Mesenchymal stem cell (in vitro differentiated cells and primary cell): ENCODE measurements at regions not wholly inside any gene's neighbourhood (a gene's known extent, or its start where the extent isn't known, plus 50 kb on each side); places are given as distances from the start of the nearest gene placed in this dataset.
"Not testable (repeated sequence)": the region's sequence is repeated elsewhere in the genome, so short reads cannot be mapped to it uniquely, and the experiment has no call there.

Source experiments
- DNase-seq: peaks from one replicate; pipeline ENCODE4 v3.0.0-alpha.2; 2013
- H2AFZ ChIP-seq: one replicate; pipeline ENCODE4 v1.6.1; 2013; ENCODE audit warnings: low read depth, mild to moderate bottlenecking, control low read depth, inconsistent platforms, low read length, moderate library complexity
- H2AK5ac ChIP-seq: 2 replicates; pipeline ENCODE4 v1.6.1; 2013; ENCODE audit warnings: low read length, moderate library complexity, mild to moderate bottlenecking, inconsistent platforms; ENCODE audit not compliant: severe bottlenecking
- H2BK120ac ChIP-seq: one replicate; pipeline ENCODE4 v1.6.1; 2013; ENCODE audit warnings: low read depth, mild to moderate bottlenecking, inconsistent platforms, low read length, moderate library complexity
- H2BK12ac ChIP-seq, 2 experiments: one replicate each; pipeline ENCODE4 v1.6.1; 2013; ENCODE audit warnings: inconsistent platforms in 2 of 2, low read length in 2 of 2, mild to moderate bottlenecking in 2 of 2, moderate library complexity in 2 of 2, control low read depth in 1 of 2
- H2BK15ac ChIP-seq: one replicate; pipeline ENCODE4 v1.6.1; 2013; ENCODE audit warnings: mild to moderate bottlenecking, low read depth, inconsistent platforms; ENCODE audit not compliant: poor library complexity, severe bottlenecking
- H2BK5ac ChIP-seq: 2 replicates; pipeline ENCODE4 v1.6.1; 2013; ENCODE audit warnings: low read depth, mild to moderate bottlenecking, low read length, control low read depth, inconsistent platforms; ENCODE audit not compliant: poor library complexity, severe bottlenecking
- H3K14ac ChIP-seq, 2 experiments: one replicate each; pipeline ENCODE4 v1.6.1; 2013; ENCODE audit warnings: inconsistent platforms in 2 of 2, low read length in 2 of 2, control low read depth in 1 of 2, mild to moderate bottlenecking in 1 of 2, moderate library complexity in 1 of 2
- H3K18ac ChIP-seq, 2 experiments: one replicate each; pipeline ENCODE4 v1.6.1; 2013; ENCODE audit warnings: inconsistent platforms in 2 of 2, low read length in 2 of 2, control low read depth in 1 of 2, low read depth in 1 of 2, mild to moderate bottlenecking in 1 of 2
- H3K23ac ChIP-seq, 2 experiments: one replicate each; pipeline ENCODE4 v1.6.1; 2013; ENCODE audit warnings: inconsistent platforms in 2 of 2, low read length in 2 of 2, mild to moderate bottlenecking in 2 of 2, moderate library complexity in 2 of 2, control low read depth in 1 of 2
- H3K27ac ChIP-seq: 2 replicates; pipeline ENCODE4 v1.5.1; 2013; ENCODE audit warnings: mild to moderate bottlenecking, moderate library complexity, low read length, control low read depth, inconsistent platforms; ENCODE audit not compliant: poor library complexity, severe bottlenecking
- H3K27me3 ChIP-seq, 2 experiments: 2 replicates each; pipeline versions ENCODE4 v1.6.1 to v1.7.0; 2013; ENCODE audit warnings: low read length in 2 of 2, mild to moderate bottlenecking in 2 of 2, moderate library complexity in 2 of 2, control low read depth in 1 of 2, inconsistent platforms in 1 of 2; ENCODE audit not compliant: control insufficient read depth in 1 of 2, insufficient read depth in 1 of 2
- H3K36me3 ChIP-seq, 2 experiments: 2 replicates each; pipeline versions ENCODE4 v1.6.1 to v1.7.0; 2013; ENCODE audit warnings: low read length in 2 of 2, control low read depth in 1 of 2, inconsistent platforms in 1 of 2, low read depth in 1 of 2, mild to moderate bottlenecking in 1 of 2; ENCODE audit not compliant: insufficient read depth in 2 of 2, control insufficient read depth in 1 of 2
- H3K4ac ChIP-seq, 2 experiments: one replicate each; pipeline ENCODE4 v1.6.1; 2013; ENCODE audit warnings: inconsistent platforms in 2 of 2, low read length in 2 of 2, mild to moderate bottlenecking in 2 of 2, moderate library complexity in 2 of 2, control low read depth in 1 of 2, low read depth in 1 of 2
- H3K4me1 ChIP-seq: 2 replicates; pipeline ENCODE4 v1.6.1; 2013; ENCODE audit warnings: low read depth, low read length, control low read depth; ENCODE audit not compliant: control insufficient read depth, insufficient read depth
- H3K4me2 ChIP-seq: 2 replicates; pipeline ENCODE4 v1.6.1; 2013; ENCODE audit warnings: low read length, mild to moderate bottlenecking, inconsistent platforms; ENCODE audit not compliant: poor library complexity, severe bottlenecking
- H3K4me3 ChIP-seq, 2 experiments: 2 replicates each; pipeline versions ENCODE4 v1.5.1 to v1.7.0; 2013; ENCODE audit warnings: low read length in 2 of 2, mild to moderate bottlenecking in 2 of 2, control low read depth in 1 of 2, low read depth in 1 of 2; ENCODE audit not compliant: insufficient read depth in 1 of 2
- H3K79me1 ChIP-seq: replicated peaks from 2 replicates; pipeline ENCODE4 v1.6.1; 2013; ENCODE audit warnings: mild to moderate bottlenecking, control low read depth, low read length, inconsistent platforms; ENCODE audit not compliant: poor library complexity, severe bottlenecking
- H3K9ac ChIP-seq: 2 replicates; pipeline ENCODE4 v1.7.0; 2013; ENCODE audit warnings: mild to moderate bottlenecking, low read length, moderate library complexity
- H3K9me3 ChIP-seq: 2 replicates; pipeline ENCODE4 v1.7.0; 2013; ENCODE audit warnings: mild to moderate bottlenecking, low read length; ENCODE audit not compliant: control insufficient read depth
- H4K8ac ChIP-seq: one replicate; pipeline ENCODE4 v1.6.1; 2013; ENCODE audit warnings: inconsistent platforms, mild to moderate bottlenecking, low read length, moderate library complexity
- H4K91ac ChIP-seq: one replicate; pipeline ENCODE4 v1.6.1; 2013; ENCODE audit warnings: mild to moderate bottlenecking, low read length, inconsistent platforms
- WGBS: methylation state at CpG from one replicate; pipeline ENCODE4 v1.1.7; 2013; ENCODE audit warnings: mixed read lengths; 5-methylcytosine and 5-hydroxymethylcytosine counted together

DNA sequence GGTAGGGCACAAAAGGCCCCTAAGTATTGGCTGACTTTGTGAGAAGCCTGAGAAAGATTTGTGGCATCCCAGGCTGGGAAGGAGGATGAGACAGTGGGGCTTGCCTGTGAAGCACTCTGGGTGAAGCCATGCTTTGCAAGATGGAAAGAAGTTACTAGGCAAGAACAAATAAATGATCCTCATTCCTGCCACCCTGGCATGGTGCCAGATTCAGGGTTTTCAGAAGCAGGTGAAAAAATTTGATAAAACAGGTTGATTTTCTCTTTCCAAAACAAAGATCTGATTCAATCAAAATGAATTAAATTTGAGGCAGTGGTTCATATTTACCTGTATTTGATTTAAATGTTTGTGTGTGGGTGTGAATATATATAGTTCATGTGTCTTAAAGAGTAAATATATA is 386.9 kb upstream of the PROX1 start:
- Histone ChIP-seq H3K14ac (no peak overlapping the region), H3K36me3 (no peaks in the 10 kb centered on the region), H2BK15ac (no peak overlapping the region), H3K9me3 (no peaks in the 10 kb centered on the region), H2BK5ac (no peak overlapping the region), H3K9ac (no peak overlapping the region), H3K4me3 (no peak overlapping the region), H2AFZ (no peak overlapping the region), H2BK12ac (no peak overlapping the region), H2BK120ac (no peak overlapping the region), H4K91ac (no peak overlapping the region), H3K23ac (no peak overlapping the region), H3K27ac (no peak overlapping the region), H4K8ac (no peak overlapping the region), H3K79me1 (no peaks in the 10 kb centered on the region), H3K18ac (no peak overlapping the region), H3K27me3 (peaks cover 0 to 16% of the 10 kb centered on the region in 2 experiments), H3K4ac (no peak overlapping the region), H3K4me2 (no peak overlapping the region), H2AK5ac (no peak overlapping the region), H3K4me1 (no peaks in the 10 kb centered on the region)
- no peak for DNase-seq

DNA sequence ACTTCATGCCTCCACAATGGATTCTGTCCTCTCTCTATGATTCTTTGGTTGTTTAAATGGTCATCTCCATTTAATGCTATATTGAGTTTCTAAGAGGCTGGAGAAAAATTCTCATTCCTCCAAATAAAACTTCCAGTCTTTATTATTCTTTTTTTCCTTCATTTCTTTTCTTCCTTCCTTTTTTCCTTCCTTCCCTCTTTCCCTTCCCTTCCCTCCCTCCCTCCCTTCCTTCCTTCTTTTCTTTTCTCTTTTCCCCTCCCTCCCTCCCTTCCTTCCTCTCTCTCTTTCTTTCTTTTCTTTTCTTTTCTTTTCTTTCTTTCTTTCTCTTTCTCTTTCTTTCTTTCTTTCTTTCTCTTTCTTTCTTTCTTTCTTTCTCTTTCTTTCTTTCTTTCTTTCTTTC is 386.1 kb upstream of the PROX1 start:
- not testable (repeated sequence) for H3K9ac ChIP-seq, H3K4me3 ChIP-seq, H2BK12ac ChIP-seq, H3K4me2 ChIP-seq, H2AFZ ChIP-seq, H2BK15ac ChIP-seq, H3K4ac ChIP-seq, H3K79me1 ChIP-seq, H3K27ac ChIP-seq, H3K4me1 ChIP-seq, H3K23ac ChIP-seq, H3K18ac ChIP-seq, H2AK5ac ChIP-seq, H2BK120ac ChIP-seq, H3K36me3 ChIP-seq, H2BK5ac ChIP-seq, DNase-seq, H4K91ac ChIP-seq, H4K8ac ChIP-seq, H3K9me3 ChIP-seq, H3K14ac ChIP-seq
- peaks cover 0 to 22% of the 10 kb centered on the region in 2 experiments for H3K27me3 ChIP-seq

DNA sequence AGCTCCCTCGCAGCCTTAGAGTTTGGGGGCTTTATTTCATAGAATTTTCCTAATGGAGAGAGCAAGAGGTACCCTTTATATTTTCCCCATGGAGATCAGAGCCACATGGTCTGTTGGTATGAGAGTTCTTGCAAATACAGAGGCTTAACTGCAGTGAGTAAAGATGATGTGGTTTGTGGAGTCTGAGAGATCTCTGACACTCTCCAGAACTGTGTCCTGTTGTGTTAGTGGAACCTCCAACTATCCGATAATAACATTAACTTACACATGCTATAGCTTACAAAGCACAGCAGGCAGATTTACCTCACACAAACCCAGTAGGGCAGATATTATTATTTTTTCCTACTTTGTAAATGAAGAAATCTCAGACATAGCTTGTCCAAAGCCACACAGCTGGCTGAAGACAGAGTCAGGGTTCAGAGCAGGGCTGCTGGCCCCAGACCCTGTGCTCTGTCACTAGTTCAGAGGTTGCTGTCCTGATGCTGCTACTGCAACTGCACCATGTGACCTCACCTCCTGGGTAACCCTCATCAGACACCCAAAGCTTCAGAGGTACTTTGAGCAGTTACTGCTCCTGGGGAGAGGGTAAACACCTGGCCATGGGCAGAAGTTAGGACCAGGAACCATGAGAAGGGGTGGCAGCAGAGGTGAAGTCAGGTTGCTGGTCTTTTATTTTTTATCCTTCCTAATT is 384.8 kb upstream of the PROX1 start:
- H3K4me1 ChIP-seq: no peaks in the 10 kb centered on the region
- no peaks in the 10 kb centered on the region for H3K79me1 ChIP-seq
- H2BK5ac ChIP-seq: no peak overlapping the region
- no peaks in the 10 kb centered on the region for H3K9me3 ChIP-seq
- H3K18ac ChIP-seq: no peak overlapping the region
- no peak overlapping the region for H3K4me2 ChIP-seq
- H3K27me3 ChIP-seq: peaks cover 0 to 22% of the 10 kb centered on the region in 2 experiments
- H3K14ac ChIP-seq: no peak overlapping the region
- H3K27ac ChIP-seq: no peak overlapping the region
- H2AK5ac ChIP-seq: no peak overlapping the region
- no peak overlapping the region for H2BK120ac ChIP-seq
- H3K23ac ChIP-seq: no peak overlapping the region
- no peak overlapping the region for H4K91ac ChIP-seq
- DNase-seq: no peak
- no peak overlapping the region for H4K8ac ChIP-seq
- no peak overlapping the region for H3K9ac ChIP-seq
- no peak overlapping the region for H3K4ac ChIP-seq
- H3K4me3 ChIP-seq: no peak overlapping the region
- H3K36me3 ChIP-seq: no peaks in the 10 kb centered on the region
- WGBS: 83% methylated on average over 1 of the region's 2 CpGs
- H2BK12ac ChIP-seq: no peak overlapping the region
- no peak overlapping the region for H2BK15ac ChIP-seq
- no peak overlapping the region for H2AFZ ChIP-seq

DNA sequence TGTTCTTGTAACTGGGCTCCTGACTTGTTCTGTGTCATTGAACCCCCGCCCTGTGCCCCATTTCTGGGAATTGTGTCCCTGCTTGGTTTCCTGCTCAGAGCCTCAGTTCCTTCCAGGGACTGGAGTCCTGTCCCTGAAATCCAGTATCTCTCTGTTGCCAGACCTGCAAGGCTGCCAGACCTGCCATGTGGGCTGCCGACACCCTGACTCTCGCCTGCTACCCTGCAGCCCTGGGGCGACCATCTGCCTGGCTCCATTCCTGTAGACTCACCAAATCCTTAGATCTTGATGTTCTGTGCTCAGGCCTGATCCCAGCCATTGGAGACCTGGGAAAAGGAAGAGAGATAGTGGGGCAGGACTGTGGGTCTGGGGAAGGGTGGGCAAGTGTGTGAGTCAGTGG is 383.3 kb upstream of the PROX1 start:
- H3K18ac ChIP-seq: no peak overlapping the region
- H2BK12ac ChIP-seq: no peak overlapping the region
- H2AK5ac ChIP-seq: no peak overlapping the region
- H3K4me3 ChIP-seq: no peak overlapping the region
- H3K27me3 ChIP-seq: peaks cover 0 to 25% of the 10 kb centered on the region in 2 experiments
- no peak overlapping the region for H3K14ac ChIP-seq
- no peak overlapping the region for H4K91ac ChIP-seq
- no peaks in the 10 kb centered on the region for H3K9me3 ChIP-seq
- no peak overlapping the region for H3K4ac ChIP-seq
- no peaks in the 10 kb centered on the region for H3K4me1 ChIP-seq
- 80% methylated on average over 4 of the region's 4 CpGs for WGBS
- no peak for DNase-seq
- no peak overlapping the region for H2BK15ac ChIP-seq
- H3K79me1 ChIP-seq: no peaks in the 10 kb centered on the region
- no peak overlapping the region for H3K23ac ChIP-seq
- no peak overlapping the region for H2BK120ac ChIP-seq
- H2BK5ac ChIP-seq: no peak overlapping the region
- H3K36me3 ChIP-seq: no peaks in the 10 kb centered on the region
- H2AFZ ChIP-seq: no peak overlapping the region
- no peak overlapping the region for H3K4me2 ChIP-seq
- no peak overlapping the region for H3K9ac ChIP-seq
- H3K27ac ChIP-seq: no peak overlapping the region
- H4K8ac ChIP-seq: no peak overlapping the region
